Effector CD4-positive, alpha-beta T cell (primary cell): ENCODE measurements at regions not wholly inside any gene's neighbourhood (a gene's known extent, or its start where the extent isn't known, plus 50 kb on each side); places are given as distances from the start of the nearest gene placed in this dataset.

Experiments used
- DNase-seq: peaks from one replicate; pipeline ENCODE4 v3.0.0-alpha.2; 2020

GRCh38 chr12:107560165-107560898 is 125.3 kb upstream of the PWP1 start:
- no peak for DNase-seq

- DNase-seq = no peak
Measured at GRCh38 chr12:107560899-107561285, 124.7 kb upstream of the PWP1 start.

GRCh38 chr12:107564946-107565345 is 120.7 kb upstream of the PWP1 start:
- no peak for DNase-seq

- DNase-seq = no peak
Measured at GRCh38 chr12:107565551-107565950, 120.0 kb upstream of the PWP1 start.

GRCh38 chr12:107567876-107568619 is 117.6 kb upstream of the PWP1 start:
- no peak for DNase-seq

GRCh38 chr12:107568718-107569117 is 116.9 kb upstream of the PWP1 start:
- DNase-seq = no peak

- no peak for DNase-seq
Measured at GRCh38 chr12:107570721-107571120, 114.9 kb upstream of the PWP1 start.

GRCh38 chr12:107571492-107571891 is 114.1 kb upstream of the PWP1 start:
- DNase-seq = no peak

- no peak for DNase-seq
Measured at GRCh38 chr12:107574691-107575090, 110.9 kb upstream of the PWP1 start.

- DNase-seq = no peak
Measured at GRCh38 chr12:107580750-107581618, 104.6 kb upstream of the PWP1 start.

GRCh38 chr12:107581619-107582015 is 104.0 kb upstream of the PWP1 start:
- no peak for DNase-seq

GRCh38 chr12:107583551-107583950 is 102.0 kb upstream of the PWP1 start:
- DNase-seq = no peak

GRCh38 chr12:107584563-107584962 is 101.0 kb upstream of the PWP1 start:
- no peak for DNase-seq

- DNase-seq = no peak
Measured at GRCh38 chr12:107586256-107586970, 99.2 kb upstream of the PWP1 start.

- no peak for DNase-seq
Measured at GRCh38 chr12:107590413-107590812, 95.2 kb upstream of the PWP1 start.

- DNase-seq = no peak
Measured at GRCh38 chr12:107590814-107591375, 94.7 kb upstream of the PWP1 start.

- DNase-seq = no peak
Measured at GRCh38 chr12:107593713-107594381, 91.8 kb upstream of the PWP1 start.

- no peak for DNase-seq
Measured at GRCh38 chr12:107594995-107595394, 90.6 kb upstream of the PWP1 start.

GRCh38 chr12:107597695-107598410 is 87.7 kb upstream of the PWP1 start:
- DNase-seq = no peak

- no peak for DNase-seq
Measured at GRCh38 chr12:107598906-107599305, 86.7 kb upstream of the PWP1 start.

- DNase-seq = no peak
Measured at GRCh38 chr12:107600581-107601144, 84.9 kb upstream of the PWP1 start.
